Activated CD8-positive, alpha-beta T cell treated with anti-CD3 and anti-CD28 coated beads, Interleukin-2, amount 10 ng/mL, durations not matched to agents 7 days and 5 days (primary cell): ENCODE measurements at regions not wholly inside any gene's neighbourhood (a gene's known extent, or its start where the extent isn't known, plus 50 kb on each side); places are given as distances from the start of the nearest gene placed in this dataset.

Experiments
- ATAC-seq: fragments of 150-1000 bp; cut with Tn5 transposase; one replicate; pipeline ENCODE4 v1.10.0; 2021; ENCODE audit warnings: moderate library complexity
- CTCF ChIA-PET: fragments of 350-600 bp; sonication (Branson Sonifier 250); formaldehyde crosslinking; loops from one replicate; lab custom pipeline; 2021; ENCODE audit warnings: antibody characterized with exemption; lab: Charles Lee
- POLR2A ChIA-PET: fragments of 350-600 bp; sonication (Branson Sonifier 250); formaldehyde crosslinking; loops from one replicate; lab custom pipeline; 2021; ENCODE audit warnings: antibody characterized with exemption; lab: Charles Lee
- DNase-seq: peaks from one replicate; pipeline ENCODE4 v3.0.0-alpha.2; 2020
- H3K27ac Mint-ChIP-seq: one replicate; pipeline ENCODE4 v1.8.0; 2021; ENCODE audit warnings: mild to moderate bottlenecking, mixed read lengths
- H3K27me3 Mint-ChIP-seq: one replicate; pipeline ENCODE4 v1.8.0; 2021; ENCODE audit warnings: low read depth, mixed read lengths
- H3K36me3 Mint-ChIP-seq: one replicate; pipeline ENCODE4 v1.8.0; 2021; ENCODE audit warnings: low read depth, mixed read lengths
- H3K4me1 Mint-ChIP-seq: one replicate; pipeline ENCODE4 v1.8.0; 2021; ENCODE audit warnings: low read depth, mixed read lengths
- H3K4me3 Mint-ChIP-seq: one replicate; pipeline ENCODE4 v1.8.0; 2021; ENCODE audit warnings: mild to moderate bottlenecking, mixed read lengths
- H3K9me3 Mint-ChIP-seq: one replicate; pipeline ENCODE4 v1.8.0; 2022; ENCODE audit warnings: mixed read lengths; ENCODE audit not compliant: insufficient read depth

- H3K4me1 Mint-ChIP-seq: no peaks in the 10 kb centered on the region
- no peak for ATAC-seq
- H3K4me3 Mint-ChIP-seq: no peak overlapping the region
- ChIA-PET POLR2A (no interaction called here), CTCF (no interaction called here)
- no peaks in the 10 kb centered on the region for H3K36me3 Mint-ChIP-seq
- no peaks in the 10 kb centered on the region for H3K27me3 Mint-ChIP-seq
- DNase-seq: no peak
- H3K9me3 Mint-ChIP-seq: no peaks in the 10 kb centered on the region
- H3K27ac Mint-ChIP-seq: no peak overlapping the region
These were observed 341.3 kb upstream of the RARB start for GRCh38 chr3:25086721-25087120.

- DNase-seq (no peak), ATAC-seq (no peak)
- Mint-ChIP-seq H3K27ac (no peak overlapping the region), H3K4me3 (no peak overlapping the region), H3K9me3 (no peaks in the 10 kb centered on the region), H3K36me3 (no peaks in the 10 kb centered on the region), H3K27me3 (no peaks in the 10 kb centered on the region), H3K4me1 (no peaks in the 10 kb centered on the region)
- POLR2A ChIA-PET: no interaction called here
- CTCF ChIA-PET: no interaction called here
These were observed 339.8 kb upstream of the RARB start for GRCh38 chr3:25088284-25088683.

GRCh38 chr3:25090698-25091453 is 337.2 kb upstream of the RARB start:
- DNase-seq: no peak
- ChIA-PET POLR2A (no interaction called here), CTCF (no interaction called here)
- H3K36me3 Mint-ChIP-seq: no peaks in the 10 kb centered on the region
- H3K4me3 Mint-ChIP-seq: no peak overlapping the region
- H3K4me1 Mint-ChIP-seq: no peaks in the 10 kb centered on the region
- ATAC-seq: no peak
- no peaks in the 10 kb centered on the region for H3K9me3 Mint-ChIP-seq
- no peak overlapping the region for H3K27ac Mint-ChIP-seq
- H3K27me3 Mint-ChIP-seq: no peaks in the 10 kb centered on the region

DNA sequence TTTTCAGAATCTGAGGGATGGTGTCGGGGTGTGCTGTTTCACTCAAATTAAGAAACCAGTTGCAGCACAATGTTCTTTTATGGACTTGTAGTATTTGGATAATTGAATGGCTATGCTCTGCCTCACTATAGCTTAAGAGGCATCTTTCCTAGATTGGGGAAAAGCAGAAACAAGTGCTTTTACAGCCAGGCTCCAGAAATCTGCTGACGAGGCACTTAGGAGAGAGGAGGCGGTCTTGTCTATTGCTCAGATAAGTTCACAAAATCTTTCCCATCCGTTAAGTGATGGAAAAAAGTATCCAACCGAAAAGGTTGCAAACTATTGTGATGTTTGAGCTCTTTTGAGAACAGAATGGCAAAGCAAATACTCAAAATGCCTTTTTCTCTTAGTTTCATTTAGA is 336.1 kb upstream of the RARB start:
- ChIA-PET CTCF (no interaction called here), POLR2A (no interaction called here)
- Mint-ChIP-seq H3K27ac (no peak overlapping the region), H3K36me3 (no peaks in the 10 kb centered on the region), H3K27me3 (no peaks in the 10 kb centered on the region), H3K4me3 (no peak overlapping the region), H3K4me1 (no peaks in the 10 kb centered on the region), H3K9me3 (no peaks in the 10 kb centered on the region)
- DNase-seq: no peak
- no peak for ATAC-seq

DNA sequence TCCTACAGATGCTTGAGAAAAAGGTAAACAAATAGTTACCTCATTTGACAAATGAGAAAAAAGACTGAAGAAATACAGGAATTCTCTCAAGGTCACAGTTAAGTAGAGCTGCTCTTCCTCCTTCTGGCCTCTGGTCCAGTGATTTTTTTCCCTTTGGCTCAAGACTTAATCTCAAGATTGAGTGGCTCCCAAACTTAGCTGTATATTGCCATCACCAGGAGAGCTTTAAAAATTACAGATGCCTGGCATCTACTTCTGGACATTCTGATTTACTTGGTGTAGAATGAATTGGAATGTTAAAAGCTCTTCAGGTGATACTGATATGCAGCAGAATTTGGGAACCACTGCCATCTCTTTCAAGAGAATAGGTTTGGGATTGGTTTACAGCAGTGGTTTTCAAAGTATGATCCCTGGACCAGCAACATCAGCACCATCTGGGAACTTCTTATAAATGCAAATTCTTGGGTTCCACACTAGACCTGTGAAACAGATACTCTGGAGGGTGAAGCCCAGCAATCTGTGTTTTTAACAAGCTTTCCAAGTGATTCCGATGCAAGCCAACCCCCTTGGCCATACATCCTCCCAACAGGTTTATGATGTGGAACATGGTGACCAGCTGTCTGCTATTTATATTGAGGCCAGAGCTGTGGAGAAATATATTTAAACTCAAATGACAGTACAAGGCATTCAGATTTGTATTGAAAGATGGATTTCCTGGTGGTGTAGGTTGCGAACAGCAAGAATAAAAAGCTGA is 333.0 kb upstream of the RARB start:
- Mint-ChIP-seq H3K27me3 (no peaks in the 10 kb centered on the region), H3K27ac (no peak overlapping the region), H3K36me3 (no peaks in the 10 kb centered on the region), H3K9me3 (no peaks in the 10 kb centered on the region), H3K4me1 (no peaks in the 10 kb centered on the region), H3K4me3 (no peak overlapping the region)
- DNase-seq (no peak), ATAC-seq (no peak)
- CTCF ChIA-PET: no interaction called here
- POLR2A ChIA-PET: no interaction called here

GRCh38 chr3:25096536-25096935 is 331.5 kb upstream of the RARB start:
- CTCF ChIA-PET: no interaction called here
- no peaks in the 10 kb centered on the region for H3K36me3 Mint-ChIP-seq
- POLR2A ChIA-PET: no interaction called here

DNA sequence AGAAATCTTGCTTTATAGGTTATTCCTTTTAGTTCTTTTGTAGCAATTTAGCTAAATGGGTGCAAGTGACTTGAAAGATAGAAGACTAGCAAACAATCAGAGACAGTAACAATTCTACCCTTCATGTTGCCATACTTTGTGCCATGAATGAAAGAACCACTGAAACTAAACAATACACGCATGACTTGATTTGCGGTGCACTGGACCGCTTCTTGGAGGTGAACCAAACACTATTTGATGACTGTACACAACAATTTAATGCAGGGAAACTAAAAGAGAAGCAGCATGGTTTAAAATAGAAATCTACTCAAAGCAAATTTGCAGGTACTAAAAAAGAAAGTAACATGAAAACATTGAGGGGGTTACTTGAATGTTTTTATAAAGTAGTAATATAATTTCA is 331.0 kb upstream of the RARB start:
- no peak overlapping the region for H3K4me3 Mint-ChIP-seq
- H3K9me3 Mint-ChIP-seq: no peaks in the 10 kb centered on the region
- ChIA-PET POLR2A (no interaction called here), CTCF (no interaction called here)
- H3K27me3 Mint-ChIP-seq: no peaks in the 10 kb centered on the region
- ATAC-seq (no peak), DNase-seq (no peak)
- H3K27ac Mint-ChIP-seq: no peak overlapping the region
- no peaks in the 10 kb centered on the region for H3K4me1 Mint-ChIP-seq
- H3K36me3 Mint-ChIP-seq: no peaks in the 10 kb centered on the region

More at GRCh38 chr3:25096536-25096935, 331.5 kb upstream of the RARB start:
- Mint-ChIP-seq H3K9me3 (no peaks in the 10 kb centered on the region), H3K4me1 (no peaks in the 10 kb centered on the region), H3K27ac (no peak overlapping the region), H3K4me3 (no peak overlapping the region), H3K27me3 (no peaks in the 10 kb centered on the region)
- DNase-seq (no peak), ATAC-seq (no peak)

DNA sequence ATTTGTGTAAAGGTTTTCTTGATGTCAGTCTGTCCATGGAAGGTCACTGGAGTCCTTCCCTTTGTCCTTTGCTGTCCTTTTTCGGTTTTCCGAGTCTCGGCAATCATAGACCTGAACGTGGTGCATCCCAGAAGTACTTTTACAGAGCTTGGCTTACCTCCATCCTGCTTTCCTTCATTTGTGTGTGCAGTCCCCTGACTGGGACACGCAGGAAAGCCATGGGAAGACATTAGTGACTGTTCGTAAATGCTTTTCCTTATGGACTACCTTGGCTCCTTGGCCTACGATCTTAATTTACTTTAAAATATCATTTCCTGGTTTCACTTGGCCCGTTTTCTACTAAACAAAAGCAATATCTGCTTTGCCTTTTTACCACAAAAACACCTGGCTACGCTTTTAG is 328.4 kb upstream of the RARB start:
- Mint-ChIP-seq H3K27ac (no peak overlapping the region), H3K9me3 (peaks cover 4% of the 10 kb centered on the region), H3K4me1 (no peaks in the 10 kb centered on the region), H3K36me3 (no peaks in the 10 kb centered on the region), H3K4me3 (no peak overlapping the region), H3K27me3 (no peaks in the 10 kb centered on the region)
- CTCF ChIA-PET: no interaction called here
- POLR2A ChIA-PET: no interaction called here
- no peak for ATAC-seq
- no peak for DNase-seq

- no peaks in the 10 kb centered on the region for H3K36me3 Mint-ChIP-seq
- DNase-seq (no peak), ATAC-seq (no peak)
- peaks cover 4% of the 10 kb centered on the region for H3K9me3 Mint-ChIP-seq
- H3K27ac Mint-ChIP-seq: no peak overlapping the region
- ChIA-PET CTCF (no interaction called here), POLR2A (no interaction called here)
- H3K4me1 Mint-ChIP-seq: no peaks in the 10 kb centered on the region
- no peak overlapping the region for H3K4me3 Mint-ChIP-seq
- no peaks in the 10 kb centered on the region for H3K27me3 Mint-ChIP-seq
These were observed 324.7 kb upstream of the RARB start for GRCh38 chr3:25103391-25103790.

GRCh38 chr3:25107918-25108617 is 320.0 kb upstream of the RARB start:
- H3K9me3 Mint-ChIP-seq: peaks cover 4% of the 10 kb centered on the region
- CTCF ChIA-PET: no interaction called here
- no peak overlapping the region for H3K27ac Mint-ChIP-seq
- H3K4me1 Mint-ChIP-seq: no peaks in the 10 kb centered on the region
- no peak for ATAC-seq
- no peaks in the 10 kb centered on the region for H3K36me3 Mint-ChIP-seq
- POLR2A ChIA-PET: no interaction called here
- no peak for DNase-seq
- no peak overlapping the region for H3K4me3 Mint-ChIP-seq
- H3K27me3 Mint-ChIP-seq: no peaks in the 10 kb centered on the region

DNA sequence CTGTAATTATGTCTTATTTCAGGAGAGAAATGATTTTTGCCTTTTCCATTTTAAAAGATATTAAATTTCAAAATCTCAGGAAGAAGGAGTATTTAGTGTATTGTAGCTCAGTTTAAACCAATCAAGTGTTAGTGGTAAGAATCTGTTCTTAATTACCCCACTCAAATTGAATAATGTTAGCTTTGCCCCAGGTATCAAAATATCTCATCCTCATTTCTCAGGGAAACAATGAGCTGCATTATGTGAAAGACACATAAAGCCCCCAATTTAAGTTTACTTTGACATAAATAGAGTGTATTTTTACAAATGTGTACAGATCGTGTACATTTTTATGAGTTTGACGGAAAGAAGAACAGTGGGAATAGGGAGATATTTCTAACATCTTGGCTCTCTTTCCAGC is 317.4 kb upstream of the RARB start:
- H3K27ac Mint-ChIP-seq: no peak overlapping the region
- no peaks in the 10 kb centered on the region for H3K9me3 Mint-ChIP-seq
- H3K36me3 Mint-ChIP-seq: no peaks in the 10 kb centered on the region
- ATAC-seq: no peak
- no peaks in the 10 kb centered on the region for H3K4me1 Mint-ChIP-seq
- ChIA-PET CTCF (no interaction called here), POLR2A (no interaction called here)
- H3K4me3 Mint-ChIP-seq: no peak overlapping the region
- no peak for DNase-seq
- H3K27me3 Mint-ChIP-seq: no peaks in the 10 kb centered on the region

DNA sequence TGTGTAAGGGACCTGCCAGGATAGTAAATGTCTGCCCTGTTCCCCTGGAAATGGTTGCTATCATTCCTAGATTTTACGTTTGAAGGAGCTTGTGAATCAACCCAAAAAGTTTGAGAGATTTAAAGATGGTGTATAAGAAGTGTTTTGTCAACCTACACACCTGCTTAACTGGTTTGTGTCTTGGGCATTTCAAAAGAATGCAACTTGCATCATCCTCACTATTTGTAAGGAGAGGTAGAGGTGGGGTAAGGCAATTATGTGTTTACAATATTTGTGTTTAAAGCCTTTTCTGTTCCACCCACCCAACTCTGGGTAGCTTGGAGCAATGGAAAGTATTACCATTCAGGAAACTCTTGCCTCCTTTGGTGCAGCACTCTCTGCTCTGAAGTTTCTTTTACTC is 314.2 kb upstream of the RARB start:
- CTCF ChIA-PET: no interaction called here
- POLR2A ChIA-PET: no interaction called here

More for the DNA sequence above, 314.2 kb upstream of the RARB start:
- H3K27me3 Mint-ChIP-seq: no peaks in the 10 kb centered on the region
- H3K4me3 Mint-ChIP-seq: no peak overlapping the region
- no peak for ATAC-seq
- H3K27ac Mint-ChIP-seq: no peak overlapping the region
- H3K9me3 Mint-ChIP-seq: no peaks in the 10 kb centered on the region
- no peak for DNase-seq
- H3K4me1 Mint-ChIP-seq: no peaks in the 10 kb centered on the region
- no peaks in the 10 kb centered on the region for H3K36me3 Mint-ChIP-seq
